H9 (cell line): ENCODE measurements at regions not wholly inside any gene's neighbourhood (a gene's known extent, or its start where the extent isn't known, plus 50 kb on each side); places are given as distances from the start of the nearest gene placed in this dataset.

Experiments
- DNase-seq: peaks from one replicate; pipeline ENCODE4 v3.0.0-alpha.2; 2017
- H2AFZ ChIP-seq: one replicate; pipeline ENCODE4 v1.6.1; 2013; ENCODE audit warnings: mild to moderate bottlenecking, low read length, control low read depth, moderate library complexity
- H2AK5ac ChIP-seq: 2 replicates; pipeline ENCODE4 v1.6.1; 2013; ENCODE audit warnings: low read length, control low read depth, mixed read lengths; ENCODE audit not compliant: insufficient read length
- H2BK120ac ChIP-seq: one replicate; pipeline ENCODE4 v1.6.1; 2013; ENCODE audit warnings: low read depth, mild to moderate bottlenecking, low read length, control low read depth, inconsistent platforms; ENCODE audit not compliant: poor library complexity, severe bottlenecking
- H2BK12ac ChIP-seq: 2 replicates; pipeline ENCODE4 v1.6.1; 2013; ENCODE audit warnings: low read length, control low read depth, mixed read lengths, low read depth; ENCODE audit not compliant: insufficient read length
- H2BK15ac ChIP-seq: 2 replicates; pipeline ENCODE4 v1.6.1; 2013; ENCODE audit warnings: low read depth, low read length, control low read depth
- H2BK20ac ChIP-seq: one replicate; pipeline ENCODE4 v1.6.1; 2013; ENCODE audit warnings: low read depth, mild to moderate bottlenecking, low read length, control low read depth, inconsistent platforms; ENCODE audit not compliant: poor library complexity, severe bottlenecking
- H2BK5ac ChIP-seq: 2 replicates; pipeline ENCODE4 v1.6.1; 2013; ENCODE audit warnings: low read length, control low read depth, mixed read lengths; ENCODE audit not compliant: insufficient read length
- H3K14ac ChIP-seq: 2 replicates; pipeline ENCODE4 v1.6.1; 2013; ENCODE audit warnings: low read length, control low read depth; ENCODE audit not compliant: insufficient read depth
- H3K18ac ChIP-seq: 2 replicates; pipeline ENCODE4 v1.6.1; 2013; ENCODE audit warnings: low read depth, mild to moderate bottlenecking, mixed read lengths, low read length, control low read depth; ENCODE audit not compliant: insufficient read length
- H3K23ac ChIP-seq: 2 replicates; pipeline ENCODE4 v1.6.1; 2013; ENCODE audit warnings: low read length, control low read depth, mixed read lengths, low read depth; ENCODE audit not compliant: insufficient read length
- H3K23me2 ChIP-seq: 2 replicates; pipeline ENCODE4 v1.6.1; 2013; ENCODE audit warnings: low read depth, mild to moderate bottlenecking, mixed read lengths, low read length, control low read depth; ENCODE audit not compliant: insufficient read length, poor library complexity, severe bottlenecking
- H3K27ac ChIP-seq: 2 replicates; pipeline ENCODE4 v1.5.1; 2013; ENCODE audit warnings: low read length, control low read depth, mixed read lengths, low read depth; ENCODE audit not compliant: insufficient read length
- H3K27me3 ChIP-seq: 2 replicates; pipeline ENCODE4 v1.6.1; 2013; ENCODE audit warnings: low read length, control low read depth, inconsistent platforms; ENCODE audit not compliant: insufficient read depth
- H3K4ac ChIP-seq: 2 replicates; pipeline ENCODE4 v1.6.1; 2013; ENCODE audit warnings: low read depth, mild to moderate bottlenecking, control low read depth, inconsistent platforms, low read length, moderate library complexity
- H3K4me1 ChIP-seq: 2 replicates; pipeline ENCODE4 v1.6.1; 2013; ENCODE audit warnings: low read length, control low read depth, inconsistent platforms; ENCODE audit not compliant: insufficient read depth
- H3K4me2 ChIP-seq: 2 replicates; pipeline ENCODE4 v1.6.1; 2013; ENCODE audit warnings: low read length, control low read depth, mixed read lengths; ENCODE audit not compliant: insufficient read length, insufficient read depth
- H3K56ac ChIP-seq: 2 replicates; pipeline ENCODE4 v1.6.1; 2013; ENCODE audit warnings: low read depth, mild to moderate bottlenecking, mixed read lengths, low read length, control low read depth; ENCODE audit not compliant: insufficient read length
- H3K79me1 ChIP-seq: 2 replicates; pipeline ENCODE4 v1.6.1; 2013; ENCODE audit warnings: low read depth, mild to moderate bottlenecking, moderate library complexity, low read length, control low read depth, inconsistent platforms; ENCODE audit not compliant: insufficient read depth, poor library complexity, severe bottlenecking
- H3K79me2 ChIP-seq: 2 replicates; pipeline ENCODE4 v1.6.1; 2013; ENCODE audit warnings: low read length, control low read depth, inconsistent platforms; ENCODE audit not compliant: insufficient read depth
- H3K9ac ChIP-seq: 2 replicates; pipeline ENCODE4 v1.6.1; 2013; ENCODE audit warnings: low read length, control low read depth, mixed read lengths; ENCODE audit not compliant: insufficient read length; ENCODE audit errors: extremely low read depth
- H3K9me3 ChIP-seq: one replicate; pipeline ENCODE4 v1.6.1; 2013; ENCODE audit warnings: low read depth, low read length, inconsistent platforms; ENCODE audit not compliant: control insufficient read depth
- H3T11ph ChIP-seq: one replicate; pipeline ENCODE4 v1.6.1; 2013; ENCODE audit warnings: mild to moderate bottlenecking, low read length, control low read depth, inconsistent platforms
- H4K20me1 ChIP-seq: one replicate; pipeline ENCODE4 v1.6.1; 2013; ENCODE audit not compliant: control insufficient read depth, insufficient read length, insufficient read depth
- H4K5ac ChIP-seq: 2 replicates; pipeline ENCODE4 v1.6.1; 2013; ENCODE audit warnings: low read depth, mild to moderate bottlenecking, mixed read lengths, low read length, control low read depth; ENCODE audit not compliant: insufficient read length
- H4K8ac ChIP-seq: replicated peaks from 2 replicates; pipeline ENCODE4 v1.6.1; 2013; ENCODE audit warnings: low read length, control low read depth, mixed read lengths, low read depth; ENCODE audit not compliant: insufficient read length
- H4K91ac ChIP-seq: 2 replicates; pipeline ENCODE4 v1.6.1; 2013; ENCODE audit warnings: low read depth, mild to moderate bottlenecking, moderate library complexity, mixed read lengths, low read length, control low read depth; ENCODE audit not compliant: insufficient read length
- H3K27ac Mint-ChIP-seq, 3 experiments: 2 replicates in 2 of 3; 3 replicates in 1 of 3; pipeline ENCODE4 v1.8.0; 2020 to 2021; ENCODE audit warnings: mixed read lengths in 3 of 3, mild to moderate bottlenecking in 1 of 3, moderate library complexity in 1 of 3
- H3K27me3 Mint-ChIP-seq: 2 replicates; pipeline ENCODE4 v1.8.0; 2021; ENCODE audit warnings: low read depth, mild to moderate bottlenecking, moderate library complexity, mixed read lengths
- H3K36me3 Mint-ChIP-seq, 3 experiments: 2 replicates in 2 of 3; 3 replicates in 1 of 3; pipeline ENCODE4 v1.8.0; 2020 to 2021; ENCODE audit warnings: low read depth in 3 of 3, mixed read lengths in 3 of 3; ENCODE audit not compliant: insufficient read depth in 1 of 3
- H3K4me1 Mint-ChIP-seq, 2 experiments: 2 replicates each; pipeline ENCODE4 v1.8.0; 2020; ENCODE audit warnings: mixed read lengths in 2 of 2
- H3K4me3 Mint-ChIP-seq, 2 experiments: 2 replicates in 1 of 2; 3 replicates in 1 of 2; pipeline ENCODE4 v1.8.0; 2020 to 2021; ENCODE audit warnings: mild to moderate bottlenecking in 2 of 2, mixed read lengths in 2 of 2, moderate library complexity in 1 of 2
- H3K9me3 Mint-ChIP-seq, 2 experiments: 2 replicates in 1 of 2; 3 replicates in 1 of 2; pipeline ENCODE4 v1.8.0; 2020; ENCODE audit warnings: mild to moderate bottlenecking in 2 of 2, mixed read lengths in 2 of 2, moderate library complexity in 1 of 2
- WGBS: extraction: QIAGEN DNeasy Blood & Tissue Kit; methylation state at CpG from one replicate; pipeline ENCODE4 v1.1.7; 2013; ENCODE audit warnings: missing lambda C conversion rate, low lambda C conversion rate, mixed read lengths; ENCODE audit not compliant: insufficient read length; ENCODE audit errors: extremely low coverage; 5-methylcytosine and 5-hydroxymethylcytosine counted together
- TF ChIP-seq, protein P1 (sequence below): fragments of 200-600 bp; sonication (generic); conservative IDR thresholded peaks from 3 replicates; pipeline ENCODE4 v1.8.0; 2021; ENCODE audit warnings: antibody characterized with exemption, mild to moderate bottlenecking

DNA sequence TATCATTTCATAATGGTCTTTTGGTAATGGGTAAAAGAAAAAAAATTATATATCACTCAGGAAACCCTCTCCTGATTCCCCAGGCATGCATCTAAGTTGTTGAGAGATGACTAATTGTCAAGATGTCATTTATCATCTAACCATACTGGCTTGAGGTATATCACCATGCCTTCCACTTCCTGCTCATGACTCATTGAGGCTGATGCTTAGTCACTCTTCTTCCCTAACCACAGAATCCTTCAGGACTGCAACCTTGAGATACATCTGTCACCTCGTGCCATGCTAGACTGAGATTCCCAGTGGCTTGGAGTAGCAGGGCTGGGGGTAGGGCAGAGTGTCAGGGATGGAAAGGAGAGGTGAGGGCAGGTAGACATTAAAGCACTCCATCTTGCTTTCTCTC is 782.5 kb upstream of the INTU start:
- no peaks in the 10 kb centered on the region for H3K79me1 ChIP-seq
- Mint-ChIP-seq H3K27me3 (no peaks in the 10 kb centered on the region), H3K4me1 (no peaks in the 10 kb centered on the region), H3K36me3 (no peaks in the 10 kb centered on the region), H3K27ac (0 out of 7 replicates have a peak overlapping the region, but pooled peaks of 1 of the 3 experiments have one; percentile 17), H3K9me3 (peaks cover 0 to 3% of the 10 kb centered on the region in 2 experiments; a peak in 2 of 5 replicates), H3K4me3 (no peak overlapping the region)
- H3K18ac ChIP-seq, result no peak overlapping the region
- no CpG with 5 or more reads among the region's 1 CpG for WGBS
- no peak overlapping the region for H3K9ac ChIP-seq
- H4K5ac ChIP-seq, result no peak overlapping the region
- TF ChIP-seq, protein P1, sequence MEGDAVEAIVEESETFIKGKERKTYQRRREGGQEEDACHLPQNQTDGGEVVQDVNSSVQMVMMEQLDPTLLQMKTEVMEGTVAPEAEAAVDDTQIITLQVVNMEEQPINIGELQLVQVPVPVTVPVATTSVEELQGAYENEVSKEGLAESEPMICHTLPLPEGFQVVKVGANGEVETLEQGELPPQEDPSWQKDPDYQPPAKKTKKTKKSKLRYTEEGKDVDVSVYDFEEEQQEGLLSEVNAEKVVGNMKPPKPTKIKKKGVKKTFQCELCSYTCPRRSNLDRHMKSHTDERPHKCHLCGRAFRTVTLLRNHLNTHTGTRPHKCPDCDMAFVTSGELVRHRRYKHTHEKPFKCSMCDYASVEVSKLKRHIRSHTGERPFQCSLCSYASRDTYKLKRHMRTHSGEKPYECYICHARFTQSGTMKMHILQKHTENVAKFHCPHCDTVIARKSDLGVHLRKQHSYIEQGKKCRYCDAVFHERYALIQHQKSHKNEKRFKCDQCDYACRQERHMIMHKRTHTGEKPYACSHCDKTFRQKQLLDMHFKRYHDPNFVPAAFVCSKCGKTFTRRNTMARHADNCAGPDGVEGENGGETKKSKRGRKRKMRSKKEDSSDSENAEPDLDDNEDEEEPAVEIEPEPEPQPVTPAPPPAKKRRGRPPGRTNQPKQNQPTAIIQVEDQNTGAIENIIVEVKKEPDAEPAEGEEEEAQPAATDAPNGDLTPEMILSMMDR, result no peak
- no peak overlapping the region for H2BK120ac ChIP-seq
- no peaks in the 10 kb centered on the region for H3K23me2 ChIP-seq
- H4K20me1 ChIP-seq, result no peaks in the 10 kb centered on the region
- H3K56ac ChIP-seq, result no peak overlapping the region
- DNase-seq, result no peak
- H3K9me3 ChIP-seq, result no peaks in the 10 kb centered on the region
- H3K27me3 ChIP-seq, result no peaks in the 10 kb centered on the region
- H3T11ph ChIP-seq, result no peak overlapping the region
- H2BK12ac ChIP-seq, result no peak overlapping the region
- H3K4me1 ChIP-seq, result no peaks in the 10 kb centered on the region
- H3K23ac ChIP-seq, result no peak overlapping the region
- H3K27ac ChIP-seq, result no peak overlapping the region
- no peak overlapping the region for H2AFZ ChIP-seq
- H2BK20ac ChIP-seq, result no peak overlapping the region
- H3K4ac ChIP-seq, result no peak overlapping the region
- H2BK5ac ChIP-seq, result no peak overlapping the region
- H4K91ac ChIP-seq, result no peak overlapping the region
- H2AK5ac ChIP-seq, result no peak overlapping the region
- H4K8ac ChIP-seq, result no peak overlapping the region
- no peak overlapping the region for H2BK15ac ChIP-seq
- H3K14ac ChIP-seq, result no peak overlapping the region
- no peaks in the 10 kb centered on the region for H3K79me2 ChIP-seq
- no peak overlapping the region for H3K4me2 ChIP-seq
